Endothelial cell of umbilical vein (primary cell): ENCODE measurements at regions not wholly inside any gene's neighbourhood (a gene's known extent, or its start where the extent isn't known, plus 50 kb on each side); places are given as distances from the start of the nearest gene placed in this dataset.

Experiments used
- BruUV-seq: library from RNA; stranded (reverse); fragments of 400-500 nt; replicated peaks from 2 replicates; lab custom pipeline; 2021; lab: Mats Ljungman, UMichigan
- CTCF ChIA-PET: fragments of 300-600, 350-600 bp; sonication (Branson Sonifier 250); formaldehyde crosslinking; loops from one replicate; lab custom pipeline; 2021; ENCODE audit warnings: antibody characterized with exemption, inconsistent platforms; lab: Charles Lee
- POLR2A ChIA-PET: fragments of 300-600, 350-600 bp; sonication (Branson Sonifier 250); formaldehyde crosslinking; loops from one replicate; lab custom pipeline; 2021; ENCODE audit warnings: antibody characterized with exemption, inconsistent platforms; lab: Charles Lee
- DNase-seq: peaks from one replicate; pipeline ENCODE4 v3.0.0-alpha.2; 2011; ENCODE audit warnings: low read depth, low spot score
- FAIRE-seq: peaks from 2 replicates; lab custom pipeline; 2011; peaks lifted over from hg19 to GRCh38; lab: Jason Lieb, UNC
- H2AFZ ChIP-seq: 2 replicates; pipeline ENCODE4 v1.6.0; 2012; ENCODE audit warnings: low read depth, low read length, control low read depth, inconsistent platforms
- H3K27ac ChIP-seq: 2 replicates; pipeline ENCODE4 v1.5.1; 2011; ENCODE audit warnings: low read depth, mild to moderate bottlenecking, control low read depth, low read length, moderate library complexity; ENCODE audit not compliant: insufficient read depth
- H3K27me3 ChIP-seq, 2 experiments: 2 replicates each; pipeline versions ENCODE4 v1.6.0 to v1.6.1; 2011; ENCODE audit warnings: low read length in 2 of 2, mixed read lengths in 1 of 2; ENCODE audit not compliant: control insufficient read depth in 2 of 2, insufficient read depth in 2 of 2
- H3K36me3 ChIP-seq, 2 experiments: 2 replicates in 1 of 2; 3 replicates in 1 of 2; pipeline ENCODE4 v1.5.1; 2011; ENCODE audit warnings: low read length in 2 of 2, mild to moderate bottlenecking in 1 of 2, moderate library complexity in 1 of 2; ENCODE audit not compliant: control insufficient read depth in 2 of 2, insufficient read depth in 2 of 2; ENCODE audit errors: extremely low read depth in 1 of 2
- H3K4me1 ChIP-seq: 3 replicates; pipeline ENCODE4 v1.5.1; 2011; ENCODE audit warnings: mild to moderate bottlenecking, low read length; ENCODE audit not compliant: control insufficient read depth, insufficient read depth; ENCODE audit errors: extremely low read depth
- H3K4me2 ChIP-seq: 2 replicates; pipeline ENCODE4 v1.6.1; 2011; ENCODE audit warnings: low read length, control low read depth, mixed read lengths; ENCODE audit not compliant: insufficient read depth
- H3K4me3 ChIP-seq, 3 experiments: fragments of 200-600 bp in 1 of 3; sonication (generic), shearing (Covaris generic) in 1 of 3; replicated peaks in 1 of 3; 2 replicates each; pipeline ENCODE4 v1.5.1; 2011 to 2016; ENCODE audit warnings: control low read depth in 3 of 3, low read length in 3 of 3, mild to moderate bottlenecking in 2 of 3, inconsistent platforms in 1 of 3, low read depth in 1 of 3, moderate library complexity in 1 of 3; ENCODE audit not compliant: insufficient read depth in 1 of 3
- H3K79me2 ChIP-seq: 2 replicates; pipeline ENCODE4 v1.6.0; 2012; ENCODE audit warnings: low read length, inconsistent platforms; ENCODE audit not compliant: control insufficient read depth, insufficient read depth
- H3K9ac ChIP-seq: replicated peaks from 2 replicates; pipeline ENCODE3; 2011; ENCODE audit warnings: low read length, control low read depth; ENCODE audit not compliant: insufficient read depth; ENCODE audit errors: extremely low read depth
- H3K9me1 ChIP-seq: replicated peaks from 3 replicates; pipeline ENCODE4 v1.6.0; 2011; ENCODE audit warnings: mild to moderate bottlenecking, low read length; ENCODE audit not compliant: control insufficient read depth, insufficient read depth; ENCODE audit errors: extremely low read depth
- H3K9me3 ChIP-seq: replicated peaks from 2 replicates; pipeline ENCODE4 v1.5.1; 2012; ENCODE audit warnings: low read length, inconsistent platforms; ENCODE audit not compliant: control insufficient read depth, insufficient read depth
- H4K20me1 ChIP-seq: replicated peaks from 2 replicates; pipeline ENCODE3; 2011; ENCODE audit warnings: mild to moderate bottlenecking, low read length; ENCODE audit not compliant: control insufficient read depth, insufficient read depth; ENCODE audit errors: extremely low read depth
- EZH2 ChIP-seq: IDR thresholded peaks from 2 replicates; pipeline ENCODE4 v1.6.1; 2012; ENCODE audit warnings: borderline replicate concordance, low read depth, mild to moderate bottlenecking, moderate library complexity, low read length, inconsistent platforms; ENCODE audit not compliant: severe bottlenecking
- FOS ChIP-seq: IDR thresholded peaks from 2 replicates; pipeline ENCODE4 v1.6.1; 2011; ENCODE audit warnings: mild to moderate bottlenecking, low read length, moderate library complexity, borderline replicate concordance; ENCODE audit not compliant: insufficient read depth
- GATA2 ChIP-seq: IDR thresholded peaks from 2 replicates; pipeline ENCODE4 v1.7.0; 2011; ENCODE audit warnings: low read depth, mild to moderate bottlenecking, moderate library complexity, mixed read lengths, low read length; ENCODE audit not compliant: insufficient read length, insufficient read depth
- JUN ChIP-seq: IDR thresholded peaks from 2 replicates; pipeline ENCODE4 v1.6.1; 2011; ENCODE audit warnings: borderline replicate concordance, low read depth; ENCODE audit not compliant: insufficient read length, insufficient read depth
- MYC ChIP-seq: IDR thresholded peaks from one replicate; pipeline ENCODE4 v1.6.1; 2011; ENCODE audit warnings: mild to moderate bottlenecking, low read depth, low read length
- POLR2A ChIP-seq: IDR thresholded peaks from 2 replicates; pipeline ENCODE4 v1.6.1; 2012; ENCODE audit warnings: low read depth, mild to moderate bottlenecking, control low read depth, low read length
- POLR2AphosphoS5 ChIP-seq: IDR thresholded peaks from 2 replicates; pipeline ENCODE4 v1.6.1; 2012; ENCODE audit warnings: low read depth, mild to moderate bottlenecking, control low read depth, low read length, moderate library complexity; ENCODE audit not compliant: insufficient read depth
- dilution Hi-C: fragments of 300-500 bp; cut with MboI; formaldehyde crosslinking; loops from one replicate; pipeline ENCODE4 v1.15.0; 2019; ENCODE audit warnings: low sequenced_read_pairs; ENCODE audit not compliant: extremely low pct_ligation_motif_present
- intact Hi-C: fragments of 100-400 bp; cut with micrococcal nuclease; formaldehyde crosslinking; loops from one replicate; pipeline ENCODE4 v1.10.0; 2022
- TF ChIP-seq, protein P1 (sequence below), 2 donors: IDR thresholded peaks; 1 replicate in 1 of 2; 2 replicates in 1 of 2; pipeline ENCODE4 v1.5.1; 2011; ENCODE audit warnings: low read length in 2 of 2, mild to moderate bottlenecking in 2 of 2, moderate library complexity in 2 of 2, control low read depth in 1 of 2, inconsistent platforms in 1 of 2, low read depth in 1 of 2; ENCODE audit not compliant: insufficient read depth in 1 of 2; ENCODE audit errors: extremely low read depth in 1 of 2
- TF ChIP-seq, protein P2 (sequence below): IDR thresholded peaks from 2 replicates; pipeline ENCODE4 v1.6.1; 2011; ENCODE audit not compliant: insufficient read depth, insufficient read length

DNA sequence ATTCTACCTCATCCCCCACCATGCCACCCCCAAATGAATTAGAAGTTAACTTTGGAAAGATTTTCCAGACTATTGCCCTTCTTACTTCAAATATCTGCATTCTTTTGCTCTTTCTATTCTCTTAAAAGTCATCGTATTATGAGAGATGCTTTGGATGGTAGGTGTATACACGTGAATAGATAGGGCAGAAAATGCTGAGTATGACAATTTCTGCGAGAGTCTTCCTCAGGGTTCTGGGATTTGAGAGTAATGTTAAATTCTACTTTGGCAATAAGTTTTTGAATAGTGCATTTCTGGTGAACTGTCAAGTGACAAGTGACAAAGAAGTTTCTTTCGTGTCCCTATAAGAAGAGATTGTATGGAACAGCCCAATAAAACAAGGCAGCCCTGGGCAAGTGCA is 137.6 kb upstream of the DSEL start:
- H3K9ac ChIP-seq = no peak overlapping the region
- H3K79me2 ChIP-seq = no peaks in the 10 kb centered on the region
- no peak overlapping the region for H3K27ac ChIP-seq
- CTCF ChIA-PET = no interaction called here
- dilution Hi-C loops (no loop called here), intact Hi-C loops (no loop called here)
- no peaks in the 10 kb centered on the region for H4K20me1 ChIP-seq
- H2AFZ ChIP-seq = no peak overlapping the region
- H3K9me1 ChIP-seq = no peaks in the 10 kb centered on the region
- no peak overlapping the region for H3K4me3 ChIP-seq
- TF ChIP-seq JUN (no peak), POLR2AphosphoS5 (no peak), POLR2A (no peak), FOS (no peak), EZH2 (no peak), GATA2 (no peak), MYC (no peak)
- TF ChIP-seq, protein P1, sequence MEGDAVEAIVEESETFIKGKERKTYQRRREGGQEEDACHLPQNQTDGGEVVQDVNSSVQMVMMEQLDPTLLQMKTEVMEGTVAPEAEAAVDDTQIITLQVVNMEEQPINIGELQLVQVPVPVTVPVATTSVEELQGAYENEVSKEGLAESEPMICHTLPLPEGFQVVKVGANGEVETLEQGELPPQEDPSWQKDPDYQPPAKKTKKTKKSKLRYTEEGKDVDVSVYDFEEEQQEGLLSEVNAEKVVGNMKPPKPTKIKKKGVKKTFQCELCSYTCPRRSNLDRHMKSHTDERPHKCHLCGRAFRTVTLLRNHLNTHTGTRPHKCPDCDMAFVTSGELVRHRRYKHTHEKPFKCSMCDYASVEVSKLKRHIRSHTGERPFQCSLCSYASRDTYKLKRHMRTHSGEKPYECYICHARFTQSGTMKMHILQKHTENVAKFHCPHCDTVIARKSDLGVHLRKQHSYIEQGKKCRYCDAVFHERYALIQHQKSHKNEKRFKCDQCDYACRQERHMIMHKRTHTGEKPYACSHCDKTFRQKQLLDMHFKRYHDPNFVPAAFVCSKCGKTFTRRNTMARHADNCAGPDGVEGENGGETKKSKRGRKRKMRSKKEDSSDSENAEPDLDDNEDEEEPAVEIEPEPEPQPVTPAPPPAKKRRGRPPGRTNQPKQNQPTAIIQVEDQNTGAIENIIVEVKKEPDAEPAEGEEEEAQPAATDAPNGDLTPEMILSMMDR (IDR thresholded peaks at IDR 0.05; ENCODE audit: extremely low read depth in 1 of 2, insufficient read depth in 1 of 2, low read depth in 1 of 2, low read length in 2 of 2) = no peak
- TF ChIP-seq, protein P2, sequence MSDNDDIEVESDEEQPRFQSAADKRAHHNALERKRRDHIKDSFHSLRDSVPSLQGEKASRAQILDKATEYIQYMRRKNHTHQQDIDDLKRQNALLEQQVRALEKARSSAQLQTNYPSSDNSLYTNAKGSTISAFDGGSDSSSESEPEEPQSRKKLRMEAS = no peak
- no peaks in the 10 kb centered on the region for H3K27me3 ChIP-seq
- DNase-seq (no peak), FAIRE-seq (no peak)
- H3K9me3 ChIP-seq = no peaks in the 10 kb centered on the region
- POLR2A ChIA-PET = no interaction called here
- H3K36me3 ChIP-seq = no peaks in the 10 kb centered on the region
- BruUV-seq = no TSS peak
- no peak overlapping the region for H3K4me2 ChIP-seq
- no peaks in the 10 kb centered on the region for H3K4me1 ChIP-seq
